PC-9 (cell line): ENCODE measurements at regions not wholly inside any gene's neighbourhood (a gene's known extent, or its start where the extent isn't known, plus 50 kb on each side); places are given as distances from the start of the nearest gene placed in this dataset.

Source experiments
- BruUV-seq: library from RNA; stranded (reverse); fragments of 400-500 nt; replicated peaks from 2 replicates; lab custom pipeline; 2021; lab: Mats Ljungman, UMichigan
- CTCF ChIA-PET: fragments of 300-600 bp; sonication (Branson Sonifier 250); formaldehyde crosslinking; loops from one replicate; lab custom pipeline; 2022; ENCODE audit warnings: antibody characterized with exemption; lab: Charles Lee
- POLR2A ChIA-PET: fragments of 300-600 bp; sonication (Branson Sonifier 250); formaldehyde crosslinking; loops from one replicate; lab custom pipeline; 2022; ENCODE audit warnings: antibody characterized with exemption; ENCODE audit not compliant: unreplicated experiment; lab: Charles Lee
- DNase-seq, 2 experiments: peaks; one replicate each; pipeline versions ENCODE4 v3.0.0 to v3.0.0-alpha.2; 2015 to 2022; ENCODE audit warnings: mixed read lengths in 1 of 2
- H2AFZ ChIP-seq: fragments of 200-600 bp; sonication (generic); 2 replicates; pipeline ENCODE4 v1.8.1; 2017; ENCODE audit warnings: antibody characterized with exemption
- H3F3A ChIP-seq: fragments of 200-600 bp; sonication (generic); 2 replicates; pipeline ENCODE4 v1.8.1; 2017; ENCODE audit warnings: antibody characterized with exemption, mild to moderate bottlenecking, low read depth; ENCODE audit not compliant: insufficient read depth
- H3K27ac ChIP-seq: fragments of 200-600 bp; sonication (generic); 2 replicates; pipeline ENCODE4 v1.6.1; 2016; ENCODE audit warnings: mixed run types
- H3K27me3 ChIP-seq: fragments of 200-600 bp; sonication (generic); 2 replicates; pipeline ENCODE4 v1.6.1; 2016; ENCODE audit warnings: low read depth, mixed run types; ENCODE audit not compliant: insufficient read depth
- H3K36me3 ChIP-seq: fragments of 200-600 bp; sonication (generic); 2 replicates; pipeline ENCODE4 v1.6.1; 2016; ENCODE audit warnings: low read depth, mixed run types
- H3K4me1 ChIP-seq: fragments of 200-600 bp; sonication (generic); replicated peaks from 2 replicates; pipeline ENCODE4 v1.6.1; 2016; ENCODE audit warnings: mixed run types; ENCODE audit not compliant: insufficient read depth
- H3K4me2 ChIP-seq: fragments of 200-600 bp; sonication (generic); 2 replicates; pipeline ENCODE4 v1.6.1; 2017; ENCODE audit warnings: mixed run types
- H3K4me3 ChIP-seq: fragments of 200-600 bp; sonication (generic); 2 replicates; pipeline ENCODE4 v1.6.1; 2016; ENCODE audit warnings: mixed run types
- H3K79me2 ChIP-seq: fragments of 200-600 bp; sonication (generic); 2 replicates; pipeline ENCODE4 v1.6.1; 2017; ENCODE audit warnings: low read depth, mixed run types
- H3K9me2 ChIP-seq: fragments of 200-600 bp; sonication (generic); 2 replicates; pipeline ENCODE4 v1.8.1; 2017; ENCODE audit warnings: mild to moderate bottlenecking; ENCODE audit not compliant: insufficient read depth
- H3K9me3 ChIP-seq: fragments of 200-600 bp; sonication (generic); 2 replicates; pipeline ENCODE4 v1.8.1; 2016; ENCODE audit warnings: low read depth; ENCODE audit not compliant: insufficient read depth
- H4K20me1 ChIP-seq: fragments of 200-600 bp; sonication (generic); 2 replicates; pipeline ENCODE4 v1.8.1; 2017; ENCODE audit not compliant: insufficient read depth
- CTCF ChIP-seq: fragments of 200-600 bp; sonication (generic); conservative IDR thresholded peaks from 2 replicates; pipeline ENCODE4 v1.6.1; 2017; ENCODE audit warnings: mixed run types, antibody characterized with exemption, mild to moderate bottlenecking, moderate library complexity
- EZH2 ChIP-seq: fragments of 200-600 bp; sonication (generic); IDR thresholded peaks from 2 replicates; pipeline ENCODE4 v1.8.0; 2017; ENCODE audit warnings: antibody characterized with exemption, low read depth
- intact Hi-C: fragments of 100-400 bp; cut with micrococcal nuclease; formaldehyde crosslinking; loops from one replicate; pipeline ENCODE4 v1.10.0; 2022; ENCODE audit not compliant: unreplicated experiment

GRCh38 chr17:14760212-14760611 is 459.3 kb downstream of the HS3ST3B1 start:
- CTCF ChIA-PET = no interaction called here

GRCh38 chr17:14759325-14759724 is 458.4 kb downstream of the HS3ST3B1 start:
- intact Hi-C loops = no loop called here
- no peak overlapping the region for H3K27ac ChIP-seq
- H3K4me2 ChIP-seq = no peak overlapping the region
- no peaks in the 10 kb centered on the region for H3K9me3 ChIP-seq
- H3K9me2 ChIP-seq = no peaks in the 10 kb centered on the region
- no peaks in the 10 kb centered on the region for H3K36me3 ChIP-seq
- H4K20me1 ChIP-seq = no peaks in the 10 kb centered on the region
- BruUV-seq = no TSS peak
- DNase-seq = no peak
- H3K27me3 ChIP-seq = no peaks in the 10 kb centered on the region
- TF ChIP-seq CTCF (no peak), EZH2 (no peak)
- H3F3A ChIP-seq = no peaks in the 10 kb centered on the region
- CTCF ChIA-PET = no interaction called here
- H3K79me2 ChIP-seq = no peaks in the 10 kb centered on the region
- H3K4me3 ChIP-seq = no peak overlapping the region
- no peak overlapping the region for H2AFZ ChIP-seq
- POLR2A ChIA-PET = interaction anchor here (0.6 kb wide), 1 partner anchor 12 kb away, joined by 5 read pairs; no protein-coding TSS in a partner anchor
- no peaks in the 10 kb centered on the region for H3K4me1 ChIP-seq

More at GRCh38 chr17:14760212-14760611, 459.3 kb downstream of the HS3ST3B1 start:
- H3K27ac ChIP-seq = no peak overlapping the region
- intact Hi-C loops = no loop called here
- H4K20me1 ChIP-seq = no peaks in the 10 kb centered on the region
- H3F3A ChIP-seq = no peaks in the 10 kb centered on the region
- TF ChIP-seq EZH2 = no peak
- no peak for TF ChIP-seq CTCF
- H2AFZ ChIP-seq = no peak overlapping the region
- BruUV-seq = no TSS peak
- DNase-seq = no peak
- no peak overlapping the region for H3K4me3 ChIP-seq
- no peaks in the 10 kb centered on the region for H3K79me2 ChIP-seq
- H3K9me2 ChIP-seq = no peaks in the 10 kb centered on the region
- no peak overlapping the region for H3K4me2 ChIP-seq
- H3K36me3 ChIP-seq = no peaks in the 10 kb centered on the region
- H3K27me3 ChIP-seq = no peaks in the 10 kb centered on the region
- H3K9me3 ChIP-seq = no peaks in the 10 kb centered on the region
- no peaks in the 10 kb centered on the region for H3K4me1 ChIP-seq
- POLR2A ChIA-PET = no interaction called here

- H3K79me2 ChIP-seq = no peaks in the 10 kb centered on the region
- H3K36me3 ChIP-seq = no peaks in the 10 kb centered on the region
- H3K4me3 ChIP-seq = no peak overlapping the region
- H3K27me3 ChIP-seq = no peaks in the 10 kb centered on the region
- intact Hi-C loops = no loop called here
- no peak for TF ChIP-seq EZH2
- no peak for TF ChIP-seq CTCF
- ChIA-PET POLR2A (no interaction called here), CTCF (no interaction called here)
- H3K9me2 ChIP-seq = no peaks in the 10 kb centered on the region
- no peaks in the 10 kb centered on the region for H3F3A ChIP-seq
- no peak overlapping the region for H2AFZ ChIP-seq
- H3K27ac ChIP-seq = no peak overlapping the region
- H3K4me1 ChIP-seq = no peaks in the 10 kb centered on the region
- no peaks in the 10 kb centered on the region for H4K20me1 ChIP-seq
- no peaks in the 10 kb centered on the region for H3K9me3 ChIP-seq
- DNase-seq = no peak
- no TSS peak for BruUV-seq
- H3K4me2 ChIP-seq = no peak overlapping the region
Observed at GRCh38 chr17:14756479-14756878, 455.6 kb downstream of the HS3ST3B1 start.
